ENCODE measurements at regions not wholly inside any gene's neighbourhood (a gene's known extent, or its start where the extent isn't known, plus 50 kb on each side); places are given as distances from the start of the nearest gene placed in this dataset.

- Histone ChIP-seq H3K9ac (ENCODE audit: low read length) (no peak overlapping the region), H3K4me3 (ENCODE audit: low read length) (no peak overlapping the region), H3F3A (ENCODE audit: insufficient read depth, low read length, poor library complexity, severe bottlenecking) (no peaks in the 10 kb centered on the region), H3K27ac (ENCODE audit: low read length) (no peak overlapping the region), H3K9me3 (ENCODE audit: low read length) (no peaks in the 10 kb centered on the region), H4K20me1 (ENCODE audit: insufficient read depth) (no peaks in the 10 kb centered on the region), H2AFZ (ENCODE audit: low read depth, low read length) (no peak overlapping the region), H3K4me2 (ENCODE audit: low read length) (no peak overlapping the region), H3K36me3 (ENCODE audit: insufficient read depth, low read length) (no peaks in the 10 kb centered on the region), H3K79me2 (replicated peaks; ENCODE audit: insufficient read depth, low read length) (no peaks in the 10 kb centered on the region), H3K9me2 (ENCODE audit: insufficient read depth, low read length) (no peaks in the 10 kb centered on the region), H3K27me3 (ENCODE audit: insufficient read depth, low read depth, low read length) (no peaks in the 10 kb centered on the region)
- no peak for TF ChIP-seq MXI1 (conservative IDR thresholded peaks at IDR 0.05; ENCODE audit: poor library complexity, severe bottlenecking)
- TF ChIP-seq RAD21 (conservative IDR thresholded peaks at IDR 0.05), result no peak
- TF ChIP-seq EZH2 (IDR thresholded peaks at IDR 0.05; ENCODE audit: borderline replicate concordance, insufficient read depth, low read length, poor library complexity, severe bottlenecking), result no peak
- no peak for TF ChIP-seq TAF1 (IDR thresholded peaks at IDR 0.05; ENCODE audit: low read depth)
- no peak for TF ChIP-seq SMC3 (conservative IDR thresholded peaks at IDR 0.05; ENCODE audit: poor library complexity)
- no peak for TF ChIP-seq CTCF (IDR thresholded peaks at IDR 0.05; ENCODE audit: poor library complexity, severe bottlenecking)
- no peak for TF ChIP-seq POLR2AphosphoS5 (IDR thresholded peaks at IDR 0.05)
- TF ChIP-seq EP300 (conservative IDR thresholded peaks at IDR 0.05; ENCODE audit: poor library complexity, severe bottlenecking), result no peak
Observed at GRCh38 chr2:35790292-35790691, 565.3 kb upstream of the CRIM1 start.

- H3K27ac ChIP-seq (ENCODE audit: low read length), result no peak overlapping the region
- H4K20me1 ChIP-seq (ENCODE audit: insufficient read depth), result no peaks in the 10 kb centered on the region
- TF ChIP-seq MXI1 (conservative IDR thresholded peaks at IDR 0.05; ENCODE audit: poor library complexity, severe bottlenecking) (no peak), RAD21 (conservative IDR thresholded peaks at IDR 0.05) (no peak), SMC3 (conservative IDR thresholded peaks at IDR 0.05; ENCODE audit: poor library complexity) (no peak), POLR2AphosphoS5 (IDR thresholded peaks at IDR 0.05) (no peak), CTCF (IDR thresholded peaks at IDR 0.05; ENCODE audit: poor library complexity, severe bottlenecking) (no peak), REST (IDR thresholded peaks at IDR 0.05; ENCODE audit: borderline replicate concordance) (no peak), EZH2 (IDR thresholded peaks at IDR 0.05; ENCODE audit: borderline replicate concordance, insufficient read depth, low read length, poor library complexity, severe bottlenecking) (no peak), EP300 (conservative IDR thresholded peaks at IDR 0.05; ENCODE audit: poor library complexity, severe bottlenecking) (no peak), TAF1 (IDR thresholded peaks at IDR 0.05; ENCODE audit: low read depth) (no peak)
- H3F3A ChIP-seq (ENCODE audit: insufficient read depth, low read length, poor library complexity, severe bottlenecking), result no peaks in the 10 kb centered on the region
- no peaks in the 10 kb centered on the region for H3K9me3 ChIP-seq (ENCODE audit: low read length)
- H3K9ac ChIP-seq (ENCODE audit: low read length), result no peak overlapping the region
- no peaks in the 10 kb centered on the region for H3K27me3 ChIP-seq (ENCODE audit: insufficient read depth, low read depth, low read length)
- H3K9me2 ChIP-seq (ENCODE audit: insufficient read depth, low read length), result no peaks in the 10 kb centered on the region
- H3K36me3 ChIP-seq (ENCODE audit: insufficient read depth, low read length), result no peaks in the 10 kb centered on the region
- no peak overlapping the region for H2AFZ ChIP-seq (ENCODE audit: low read depth, low read length)
- no peaks in the 10 kb centered on the region for H3K79me2 ChIP-seq (replicated peaks; ENCODE audit: insufficient read depth, low read length)
- no peak overlapping the region for H3K4me2 ChIP-seq (ENCODE audit: low read length)
- no peak overlapping the region for H3K4me3 ChIP-seq (ENCODE audit: low read length)
Observed at GRCh38 chr2:35788543-35788942, 567.0 kb upstream of the CRIM1 start.
